ENCODE measurements at regions not wholly inside any gene's neighbourhood (a gene's known extent, or its start where the extent isn't known, plus 50 kb on each side); places are given as distances from the start of the nearest gene placed in this dataset.

GRCh38 chr1:54497338-54497737 is 50.7 kb upstream of the ACOT11 start:
- DNase-seq (ENCODE audit: low read depth), result no peak

- no peak for DNase-seq (ENCODE audit: low read depth)
Observed at GRCh38 chr1:54495954-54496353, 52.1 kb upstream of the ACOT11 start.

GRCh38 chr1:54493608-54494007 is 54.4 kb upstream of the ACOT11 start:
- DNase-seq (ENCODE audit: low read depth), result no peak

- DNase-seq (ENCODE audit: low read depth), result no peak
Observed at GRCh38 chr1:54490361-54491248, 57.4 kb upstream of the ACOT11 start.

GRCh38 chr1:54489627-54490250 is 58.3 kb upstream of the ACOT11 start:
- no peak for DNase-seq (ENCODE audit: low read depth)

GRCh38 chr1:54488779-54489626 is 59.0 kb upstream of the ACOT11 start:
- peak; percentile 63 for DNase-seq (ENCODE audit: low read depth)

- peak; percentile 82 for DNase-seq (ENCODE audit: low read depth)
Observed at GRCh38 chr1:54488065-54488750, 59.8 kb upstream of the ACOT11 start.

- no peak for DNase-seq (ENCODE audit: low read depth)
Observed at GRCh38 chr1:54487571-54488050, 60.4 kb upstream of the ACOT11 start.

GRCh38 chr1:54486907-54487306 is 61.1 kb upstream of the ACOT11 start:
- no peak for DNase-seq (ENCODE audit: low read depth)

GRCh38 chr1:54485416-54485815 is 62.6 kb upstream of the ACOT11 start:
- DNase-seq (ENCODE audit: low read depth), result peak; percentile 77

GRCh38 chr1:54483875-54484437 is 64.1 kb upstream of the ACOT11 start:
- DNase-seq (ENCODE audit: low read depth), result no peak

- DNase-seq (ENCODE audit: low read depth), result no peak
Observed at GRCh38 chr1:54481201-54481884, 66.7 kb upstream of the ACOT11 start.

- DNase-seq (ENCODE audit: low read depth), result no peak
Observed at GRCh38 chr1:54480525-54480848, 67.5 kb upstream of the ACOT11 start.

GRCh38 chr1:54479841-54480524 is 68.0 kb upstream of the ACOT11 start:
- DNase-seq (ENCODE audit: low read depth), result no peak

GRCh38 chr1:54479251-54479650 is 68.8 kb upstream of the ACOT11 start:
- no peak for DNase-seq (ENCODE audit: low read depth)

GRCh38 chr1:54477153-54477561 is 70.9 kb upstream of the ACOT11 start:
- DNase-seq (ENCODE audit: low read depth), result no peak

- no peak for DNase-seq (ENCODE audit: low read depth)
Observed at GRCh38 chr1:54476530-54477109, 70.4 kb upstream of the SSBP3 start.

GRCh38 chr1:54475946-54476516 is 69.8 kb upstream of the SSBP3 start:
- DNase-seq (ENCODE audit: low read depth), result peak; percentile 27

GRCh38 chr1:54475357-54475881 is 69.2 kb upstream of the SSBP3 start:
- DNase-seq (ENCODE audit: low read depth), result no peak

Data from amniotic epithelial cell (primary cell).